Upper lobe of left lung (tissue), 4 donors: ENCODE measurements at regions not wholly inside any gene's neighbourhood (a gene's known extent, or its start where the extent isn't known, plus 50 kb on each side); places are given as distances from the start of the nearest gene placed in this dataset.

Source experiments
- EP300 ChIP-seq, 4 donors: sonication (generic); formaldehyde crosslinking; IDR thresholded peaks; one replicate each; pipeline ENCODE4 v1.5.1; 2017; ENCODE audit warnings: antibody characterized with exemption in 4 of 4, control low read depth in 2 of 4
- POLR2A ChIP-seq, 4 donors: fragments of 450-650 bp; IDR thresholded peaks; one replicate each; pipeline ENCODE4 v1.5.1; 2016 to 2017; ENCODE audit warnings: antibody characterized with exemption in 4 of 4, mild to moderate bottlenecking in 2 of 4
- POLR2AphosphoS5 ChIP-seq, 2 donors: sonication (generic); formaldehyde crosslinking; IDR thresholded peaks; one replicate each; pipeline ENCODE4 v1.5.1; 2017; ENCODE audit warnings: antibody characterized with exemption in 2 of 2
- TF ChIP-seq, protein P1 (sequence below), 6 experiments: fragments of 450-650 bp in 4 of 6; fragments of 200-600 bp in 2 of 6; sonication (generic) in 2 of 6; IDR thresholded peaks; one replicate each; pipeline ENCODE4 v1.5.1; 2016 to 2019; ENCODE audit warnings: antibody characterized with exemption in 6 of 6

DNA sequence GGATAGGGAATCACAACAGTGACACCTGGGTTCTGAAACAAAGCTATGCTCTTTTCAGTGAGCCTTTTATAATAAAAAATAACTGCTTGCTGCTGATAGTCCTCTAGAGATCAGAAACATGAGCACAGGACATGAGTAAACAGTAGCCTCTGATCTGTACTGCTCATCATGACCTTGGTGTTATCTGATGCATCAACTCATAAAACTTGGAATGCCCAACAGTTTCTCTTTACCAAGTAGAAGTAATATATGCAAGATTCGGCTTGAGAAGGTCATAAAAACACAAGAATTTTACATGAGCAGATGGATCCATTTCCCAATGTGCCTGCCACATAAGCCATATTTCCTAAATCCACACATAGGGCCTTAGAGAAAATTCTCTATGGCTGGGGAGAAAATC lies 318.3 kb upstream of the GRAMD2B start:
- TF ChIP-seq, protein P1, sequence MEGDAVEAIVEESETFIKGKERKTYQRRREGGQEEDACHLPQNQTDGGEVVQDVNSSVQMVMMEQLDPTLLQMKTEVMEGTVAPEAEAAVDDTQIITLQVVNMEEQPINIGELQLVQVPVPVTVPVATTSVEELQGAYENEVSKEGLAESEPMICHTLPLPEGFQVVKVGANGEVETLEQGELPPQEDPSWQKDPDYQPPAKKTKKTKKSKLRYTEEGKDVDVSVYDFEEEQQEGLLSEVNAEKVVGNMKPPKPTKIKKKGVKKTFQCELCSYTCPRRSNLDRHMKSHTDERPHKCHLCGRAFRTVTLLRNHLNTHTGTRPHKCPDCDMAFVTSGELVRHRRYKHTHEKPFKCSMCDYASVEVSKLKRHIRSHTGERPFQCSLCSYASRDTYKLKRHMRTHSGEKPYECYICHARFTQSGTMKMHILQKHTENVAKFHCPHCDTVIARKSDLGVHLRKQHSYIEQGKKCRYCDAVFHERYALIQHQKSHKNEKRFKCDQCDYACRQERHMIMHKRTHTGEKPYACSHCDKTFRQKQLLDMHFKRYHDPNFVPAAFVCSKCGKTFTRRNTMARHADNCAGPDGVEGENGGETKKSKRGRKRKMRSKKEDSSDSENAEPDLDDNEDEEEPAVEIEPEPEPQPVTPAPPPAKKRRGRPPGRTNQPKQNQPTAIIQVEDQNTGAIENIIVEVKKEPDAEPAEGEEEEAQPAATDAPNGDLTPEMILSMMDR (IDR thresholded peaks at IDR 0.05) = no peak
- TF ChIP-seq POLR2AphosphoS5 (IDR thresholded peaks at IDR 0.05) (no peak), POLR2A (IDR thresholded peaks at IDR 0.05) (no peak), EP300 (IDR thresholded peaks at IDR 0.05) (no peak)
